GM12878 (cell line): ENCODE measurements at regions not wholly inside any gene's neighbourhood (a gene's known extent, or its start where the extent isn't known, plus 50 kb on each side); places are given as distances from the start of the nearest gene placed in this dataset.

ENCODE experiments used
- ATAC-seq: fragments of 200-7000 bp; cut with Tn5 transposase; 3 replicates; pipeline ENCODE4 v1.9.1; 2020; ENCODE audit warnings: mild to moderate bottlenecking, moderate library complexity
- BruUV-seq: library from RNA; stranded (reverse); fragments of 400-500 nt; replicated peaks from 2 replicates; lab custom pipeline; 2021; lab: Mats Ljungman, UMichigan
- CTCF ChIA-PET: fragments of 300-600 bp; sonication (Branson Sonifier 250); formaldehyde crosslinking; extraction: SDS; loops from one replicate; lab custom pipeline; 2021; ENCODE audit warnings: inconsistent platforms; lab: Yijun Ruan, JAX
- POLR2A ChIA-PET: fragments of 350-600 bp; formaldehyde crosslinking; extraction: SDS; loops from one replicate; lab custom pipeline; 2021; ENCODE audit warnings: inconsistent platforms; lab: Charles Lee
- RAD21 ChIA-PET: fragments of 300-600 bp; sonication (Branson Sonifier 250); formaldehyde crosslinking; loops from one replicate; lab custom pipeline; 2023; ENCODE audit warnings: antibody characterized with exemption; ENCODE audit not compliant: unreplicated experiment; lab: Charles Lee
- SMC1A ChIA-PET: fragments of 300-600 bp; sonication (Branson Sonifier 250); formaldehyde crosslinking; loops from one replicate; lab custom pipeline; 2023; ENCODE audit not compliant: unreplicated experiment, uncharacterized antibody; lab: Charles Lee
- DNase-seq: peaks from one replicate; pipeline ENCODE4 v3.0.0-alpha.2; 2011; ENCODE audit warnings: low read depth, low spot score
- FAIRE-seq: peaks from 3 replicates; lab custom pipeline; 2011; peaks lifted over from hg19 to GRCh38; lab: Jason Lieb, UNC
- H2AFZ ChIP-seq: 2 replicates; pipeline ENCODE4 v1.6.0; 2011; ENCODE audit warnings: low read depth, low read length, control low read depth; ENCODE audit not compliant: control insufficient read depth
- H3K27ac ChIP-seq: 2 replicates; pipeline ENCODE4 v1.5.1; 2011; ENCODE audit warnings: control low read depth; ENCODE audit not compliant: control insufficient read depth, insufficient read depth
- H3K27me3 ChIP-seq, 2 experiments: replicated peaks in 1 of 2; 2 replicates each; pipeline versions ENCODE4 v1.6.0 to v1.6.1; 2011; ENCODE audit warnings: low read length in 1 of 2; ENCODE audit not compliant: control insufficient read depth in 2 of 2, insufficient read depth in 2 of 2
- H3K36me3 ChIP-seq, 2 experiments: 2 replicates each; pipeline ENCODE4 v1.5.1; 2011; ENCODE audit warnings: low read length in 1 of 2; ENCODE audit not compliant: control insufficient read depth in 2 of 2, insufficient read depth in 2 of 2
- H3K4me1 ChIP-seq: 2 replicates; pipeline ENCODE4 v1.6.1; 2011; ENCODE audit warnings: mild to moderate bottlenecking, low read length, moderate library complexity, mixed read lengths; ENCODE audit not compliant: control insufficient read depth, insufficient read depth
- H3K4me2 ChIP-seq: 2 replicates; pipeline ENCODE4 v1.6.0; 2011; ENCODE audit warnings: control low read depth; ENCODE audit not compliant: control insufficient read depth, insufficient read depth
- H3K4me3 ChIP-seq: fragments of 200-600 bp; sonication (generic); 2 replicates; pipeline ENCODE4 v1.5.1; 2016
- H3K79me2 ChIP-seq: 2 replicates; pipeline ENCODE4 v1.6.0; 2011; ENCODE audit warnings: low read length; ENCODE audit not compliant: control insufficient read depth, insufficient read depth
- H3K9ac ChIP-seq: 2 replicates; pipeline ENCODE4 v1.8.0; 2011; ENCODE audit warnings: low read length, control low read depth, mixed read lengths; ENCODE audit not compliant: control insufficient read depth, insufficient read depth
- H3K9me3 ChIP-seq: replicated peaks from 3 replicates; pipeline ENCODE4 v1.5.1; 2011; ENCODE audit warnings: mild to moderate bottlenecking, low read length; ENCODE audit not compliant: control insufficient read depth, insufficient read depth
- H4K20me1 ChIP-seq: 2 replicates; pipeline ENCODE4 v1.6.0; 2011; ENCODE audit not compliant: control insufficient read depth, insufficient read depth
- CBX3 ChIP-seq: fragments of 200-600 bp; sonication (generic); IDR thresholded peaks from 2 replicates; pipeline ENCODE4 v1.6.1; 2016; ENCODE audit warnings: low read depth, borderline replicate concordance
- EED ChIP-seq: sonication (generic); IDR thresholded peaks from 2 replicates; pipeline ENCODE4 v1.6.1; 2016; ENCODE audit warnings: antibody characterized with exemption, low read depth
- ESRRA ChIP-seq: IDR thresholded peaks from 2 replicates; pipeline ENCODE4 v1.6.1; 2012; ENCODE audit warnings: mild to moderate bottlenecking, low read length, improper control_type of control experiment
- JUND ChIP-seq: IDR thresholded peaks from 2 replicates; pipeline ENCODE4 v1.6.1; 2012; ENCODE audit warnings: low read depth, mild to moderate bottlenecking, low read length, improper control_type of control experiment, moderate library complexity
- PAX8 ChIP-seq: fragments of 450-650 bp; IDR thresholded peaks from 2 replicates; pipeline ENCODE4 v1.6.1; 2017; ENCODE audit warnings: mild to moderate bottlenecking, moderate library complexity
- SP1 ChIP-seq: IDR thresholded peaks from one replicate; pipeline ENCODE4 v1.6.1; 2011; ENCODE audit warnings: low read depth, low read length
- TCF12 ChIP-seq: IDR thresholded peaks from 2 replicates; pipeline ENCODE4 v1.6.1; 2011; ENCODE audit warnings: low read depth, mild to moderate bottlenecking, low read length
- ZZZ3 ChIP-seq: IDR thresholded peaks from 2 replicates; pipeline ENCODE4 v1.6.1; 2011; ENCODE audit warnings: low read depth; ENCODE audit not compliant: control insufficient read depth, insufficient read length
- WGBS: methylation state at CpG from one replicate; pipeline ENCODE4 v1.1.6; 2016; ENCODE audit warnings: low lambda C conversion rate; ENCODE audit not compliant: insufficient replicate concordance, insufficient coverage; ENCODE audit errors: missing lambda C conversion rate; 5-methylcytosine and 5-hydroxymethylcytosine counted together
- in situ Hi-C: fragments of 300-500 bp; cut with MboI; formaldehyde crosslinking; loops from 9 replicates; pipeline ENCODE4 v1.14.3; 2018; ENCODE audit warnings: mixed read lengths
- intact Hi-C: fragments of 100-400 bp; cut with micrococcal nuclease; formaldehyde crosslinking; loops from one replicate; pipeline ENCODE4 v1.14.2; 2022; ENCODE audit not compliant: unreplicated experiment
- TF ChIP-seq, protein P1 (sequence below): fragments of 450-650 bp; IDR thresholded peaks from 2 replicates; pipeline ENCODE4 v1.6.1; 2016; ENCODE audit warnings: mild to moderate bottlenecking, moderate library complexity, borderline replicate concordance
- TF ChIP-seq, protein P2 (sequence below), 3 experiments: IDR thresholded peaks in 2 of 3; conservative IDR thresholded peaks in 1 of 3; 2 replicates each; pipeline ENCODE4 v1.5.1; 2011; ENCODE audit warnings: low read depth in 3 of 3, low read length in 3 of 3, mild to moderate bottlenecking in 3 of 3, control low read depth in 2 of 3, moderate library complexity in 2 of 3, inconsistent platforms in 1 of 3, mixed read lengths in 1 of 3; ENCODE audit not compliant: control insufficient read depth in 2 of 3, insufficient read depth in 1 of 3; ENCODE audit errors: extremely low read depth in 1 of 3

DNA sequence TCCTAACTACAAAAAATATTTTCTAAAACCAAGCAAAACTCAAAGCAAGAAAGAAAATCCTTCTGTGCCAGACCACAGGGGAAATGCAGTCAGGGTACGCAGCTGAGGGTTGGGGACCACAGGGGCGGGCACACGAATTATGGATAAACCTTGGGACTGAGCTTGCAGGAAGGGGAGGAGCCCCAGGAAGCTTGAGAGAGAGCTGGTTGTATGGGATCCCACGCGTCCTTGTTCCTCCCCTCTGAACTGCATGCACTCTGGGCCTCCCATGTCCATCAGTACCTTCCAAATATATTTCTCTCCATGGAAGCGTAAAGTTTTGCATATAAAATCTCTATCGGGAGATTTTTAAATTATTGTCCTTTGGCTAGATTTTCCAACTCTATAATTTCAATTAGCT lies 673.4 kb downstream of the TBC1D22A start:
- Histone ChIP-seq H3K27ac (no peak overlapping the region), H3K4me2 (no peak overlapping the region), H3K4me1 (no peaks in the 10 kb centered on the region), H4K20me1 (no peaks in the 10 kb centered on the region), H3K9me3 (no peaks in the 10 kb centered on the region; the same call in 2 of the 3 replicates)
- intact Hi-C loops: no loop called here
- RAD21 ChIA-PET: no interaction called here
- WGBS: 60% methylated on average over 7 of the region's 7 CpGs
- no peak for TF ChIP-seq EED
- TF ChIP-seq JUND: no peak
- TF ChIP-seq ESRRA: no peak
- TF ChIP-seq PAX8: no peak
- no peak for TF ChIP-seq CBX3
- no peak for TF ChIP-seq TCF12
- no peak for TF ChIP-seq ZZZ3
- no peak for TF ChIP-seq SP1
- TF ChIP-seq, protein P1, sequence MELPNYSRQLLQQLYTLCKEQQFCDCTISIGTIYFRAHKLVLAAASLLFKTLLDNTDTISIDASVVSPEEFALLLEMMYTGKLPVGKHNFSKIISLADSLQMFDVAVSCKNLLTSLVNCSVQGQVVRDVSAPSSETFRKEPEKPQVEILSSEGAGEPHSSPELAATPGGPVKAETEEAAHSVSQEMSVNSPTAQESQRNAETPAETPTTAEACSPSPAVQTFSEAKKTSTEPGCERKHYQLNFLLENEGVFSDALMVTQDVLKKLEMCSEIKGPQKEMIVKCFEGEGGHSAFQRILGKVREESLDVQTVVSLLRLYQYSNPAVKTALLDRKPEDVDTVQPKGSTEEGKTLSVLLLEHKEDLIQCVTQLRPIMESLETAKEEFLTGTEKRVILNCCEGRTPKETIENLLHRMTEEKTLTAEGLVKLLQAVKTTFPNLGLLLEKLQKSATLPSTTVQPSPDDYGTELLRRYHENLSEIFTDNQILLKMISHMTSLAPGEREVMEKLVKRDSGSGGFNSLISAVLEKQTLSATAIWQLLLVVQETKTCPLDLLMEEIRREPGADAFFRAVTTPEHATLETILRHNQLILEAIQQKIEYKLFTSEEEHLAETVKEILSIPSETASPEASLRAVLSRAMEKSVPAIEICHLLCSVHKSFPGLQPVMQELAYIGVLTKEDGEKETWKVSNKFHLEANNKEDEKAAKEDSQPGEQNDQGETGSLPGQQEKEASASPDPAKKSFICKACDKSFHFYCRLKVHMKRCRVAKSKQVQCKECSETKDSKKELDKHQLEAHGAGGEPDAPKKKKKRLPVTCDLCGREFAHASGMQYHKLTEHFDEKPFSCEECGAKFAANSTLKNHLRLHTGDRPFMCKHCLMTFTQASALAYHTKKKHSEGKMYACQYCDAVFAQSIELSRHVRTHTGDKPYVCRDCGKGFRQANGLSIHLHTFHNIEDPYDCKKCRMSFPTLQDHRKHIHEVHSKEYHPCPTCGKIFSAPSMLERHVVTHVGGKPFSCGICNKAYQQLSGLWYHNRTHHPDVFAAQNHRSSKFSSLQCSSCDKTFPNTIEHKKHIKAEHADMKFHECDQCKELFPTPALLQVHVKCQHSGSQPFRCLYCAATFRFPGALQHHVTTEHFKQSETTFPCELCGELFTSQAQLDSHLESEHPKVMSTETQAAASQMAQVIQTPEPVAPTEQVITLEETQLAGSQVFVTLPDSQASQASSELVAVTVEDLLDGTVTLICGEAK: no peak
- TF ChIP-seq, protein P2, sequence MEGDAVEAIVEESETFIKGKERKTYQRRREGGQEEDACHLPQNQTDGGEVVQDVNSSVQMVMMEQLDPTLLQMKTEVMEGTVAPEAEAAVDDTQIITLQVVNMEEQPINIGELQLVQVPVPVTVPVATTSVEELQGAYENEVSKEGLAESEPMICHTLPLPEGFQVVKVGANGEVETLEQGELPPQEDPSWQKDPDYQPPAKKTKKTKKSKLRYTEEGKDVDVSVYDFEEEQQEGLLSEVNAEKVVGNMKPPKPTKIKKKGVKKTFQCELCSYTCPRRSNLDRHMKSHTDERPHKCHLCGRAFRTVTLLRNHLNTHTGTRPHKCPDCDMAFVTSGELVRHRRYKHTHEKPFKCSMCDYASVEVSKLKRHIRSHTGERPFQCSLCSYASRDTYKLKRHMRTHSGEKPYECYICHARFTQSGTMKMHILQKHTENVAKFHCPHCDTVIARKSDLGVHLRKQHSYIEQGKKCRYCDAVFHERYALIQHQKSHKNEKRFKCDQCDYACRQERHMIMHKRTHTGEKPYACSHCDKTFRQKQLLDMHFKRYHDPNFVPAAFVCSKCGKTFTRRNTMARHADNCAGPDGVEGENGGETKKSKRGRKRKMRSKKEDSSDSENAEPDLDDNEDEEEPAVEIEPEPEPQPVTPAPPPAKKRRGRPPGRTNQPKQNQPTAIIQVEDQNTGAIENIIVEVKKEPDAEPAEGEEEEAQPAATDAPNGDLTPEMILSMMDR (IDR thresholded peaks at IDR 0.05 in 2 of 3, conservative IDR thresholded peaks at IDR 0.05 in 1 of 3; ENCODE audit: control insufficient read depth in 2 of 3, extremely low read depth in 1 of 3, insufficient read depth in 1 of 3, low read depth in 3 of 3, low read length in 3 of 3): no peak
- TF ChIP-seq, all 136 proteins: peak for 0
- CTCF ChIA-PET: no interaction called here
- no peak for DNase-seq
- Histone ChIP-seq H3K4me3 (no peak overlapping the region), H3K9ac (no peak overlapping the region), H3K79me2 (no peaks in the 10 kb centered on the region), H3K36me3 (no peaks in the 10 kb centered on the region), H2AFZ (no peak overlapping the region), H3K27me3 (no peaks in the 10 kb centered on the region)
- no peak for ATAC-seq
- SMC1A ChIA-PET: no interaction called here
- BruUV-seq: no TSS peak
- POLR2A ChIA-PET: no interaction called here
- FAIRE-seq: no peak
- in situ Hi-C loops: no loop called here
